ENCODE measurements at regions not wholly inside any gene's neighbourhood (a gene's known extent, or its start where the extent isn't known, plus 50 kb on each side); places are given as distances from the start of the nearest gene placed in this dataset.
"Not testable (repeated sequence)": the region's sequence is repeated elsewhere in the genome, so short reads cannot be mapped to it uniquely, and the experiment has no call there.

DNA sequence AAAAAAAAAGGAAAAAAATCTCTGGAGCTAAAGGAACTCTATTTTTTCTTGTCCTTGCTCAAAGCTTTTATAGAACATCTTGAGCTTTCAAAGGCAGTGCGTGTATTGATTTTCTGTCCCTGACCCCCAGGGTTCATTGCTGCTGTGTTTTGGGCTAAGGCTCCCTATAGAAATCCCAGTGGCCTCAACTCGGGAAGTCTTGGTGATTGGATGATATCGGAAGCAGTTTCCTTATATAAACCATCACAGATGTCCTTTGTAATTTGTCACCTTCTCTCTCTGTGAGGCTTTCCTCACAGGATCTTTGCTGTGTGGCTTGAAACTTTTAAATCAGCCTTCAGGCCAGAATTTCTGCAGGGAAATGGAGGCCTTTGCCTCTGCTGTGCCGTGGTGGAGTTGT is 397.7 kb downstream of the RPS6KC1 start:
- Mint-ChIP-seq H3K4me3 (no peak overlapping the region), H3K27ac (no peak overlapping the region), H3K9me3 (ENCODE audit: low read depth) (no peaks in the 10 kb centered on the region), H3K27me3 (peaks cover 5% of the 10 kb centered on the region), H3K36me3 (no peaks in the 10 kb centered on the region), H3K4me1 (ENCODE audit: low read depth) (no peaks in the 10 kb centered on the region)

DNA sequence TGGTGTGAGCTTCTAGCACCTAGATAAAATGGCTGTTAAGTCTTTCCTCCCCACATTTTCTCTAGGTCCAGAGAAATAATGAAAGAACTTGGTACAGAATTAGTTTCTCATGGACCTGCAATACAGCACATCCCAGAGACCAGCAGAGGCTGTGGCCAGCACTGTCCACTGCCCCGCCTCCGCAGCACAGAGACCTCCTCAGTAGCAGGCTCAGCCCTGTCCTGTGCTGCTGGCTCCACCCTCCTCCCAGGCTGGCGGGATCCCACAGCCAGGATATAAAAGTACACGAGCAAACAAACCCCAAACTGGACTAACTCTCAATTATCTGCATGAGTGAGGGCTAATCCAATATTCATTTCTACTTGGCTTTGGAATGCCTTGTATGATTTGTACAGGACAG is 401.5 kb downstream of the RPS6KC1 start:
- no peaks in the 10 kb centered on the region for H3K9me3 Mint-ChIP-seq (ENCODE audit: low read depth)
- peaks cover 2% of the 10 kb centered on the region for H3K27me3 Mint-ChIP-seq
- H3K4me3 Mint-ChIP-seq: no peak overlapping the region
- H3K4me1 Mint-ChIP-seq (ENCODE audit: low read depth): no peaks in the 10 kb centered on the region
- H3K36me3 Mint-ChIP-seq: no peaks in the 10 kb centered on the region
- H3K27ac Mint-ChIP-seq: no peak overlapping the region

GRCh38 chr1:213457186-213457585 is 406.1 kb downstream of the RPS6KC1 start:
- no peaks in the 10 kb centered on the region for H3K36me3 Mint-ChIP-seq

GRCh38 chr1:213457733-213458132 is 406.7 kb downstream of the RPS6KC1 start:
- H3K9me3 Mint-ChIP-seq (ENCODE audit: low read depth): peaks cover 7% of the 10 kb centered on the region

More at GRCh38 chr1:213457186-213457585, 406.1 kb downstream of the RPS6KC1 start:
- H3K27me3 Mint-ChIP-seq: peaks cover 3% of the 10 kb centered on the region
- H3K9me3 Mint-ChIP-seq (ENCODE audit: low read depth): peaks cover 7% of the 10 kb centered on the region
- H3K4me3 Mint-ChIP-seq: no peak overlapping the region
- H3K4me1 Mint-ChIP-seq (ENCODE audit: low read depth): no peaks in the 10 kb centered on the region
- no peak overlapping the region for H3K27ac Mint-ChIP-seq

DNA sequence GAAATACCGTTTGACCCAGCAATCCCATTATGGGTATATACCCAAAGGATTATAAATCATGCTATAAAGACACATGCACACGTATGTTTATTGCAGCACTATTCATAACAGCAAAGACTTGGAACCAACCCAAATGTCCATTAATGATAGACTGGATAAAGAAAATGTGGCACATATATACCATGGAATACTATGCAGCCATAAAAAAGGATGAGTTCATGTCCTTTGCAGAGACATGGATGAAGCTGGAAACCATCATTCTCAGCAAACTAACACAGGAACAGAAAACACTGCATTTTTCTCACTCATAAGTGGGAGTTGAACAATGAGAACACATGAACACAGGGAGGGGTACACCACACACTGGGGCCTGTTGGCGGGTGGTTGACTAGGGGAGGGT is 411.3 kb downstream of the RPS6KC1 start:
- not testable (repeated sequence) for H3K27ac Mint-ChIP-seq; H3K36me3 Mint-ChIP-seq; H3K9me3 Mint-ChIP-seq (ENCODE audit: low read depth); H3K4me1 Mint-ChIP-seq (ENCODE audit: low read depth); H3K4me3 Mint-ChIP-seq; H3K27me3 Mint-ChIP-seq

More at GRCh38 chr1:213457733-213458132, 406.7 kb downstream of the RPS6KC1 start:
- Mint-ChIP-seq H3K4me1 (ENCODE audit: low read depth) (no peaks in the 10 kb centered on the region), H3K4me3 (no peak overlapping the region), H3K36me3 (no peaks in the 10 kb centered on the region), H3K27me3 (peaks cover 2% of the 10 kb centered on the region), H3K27ac (no peak overlapping the region)

DNA sequence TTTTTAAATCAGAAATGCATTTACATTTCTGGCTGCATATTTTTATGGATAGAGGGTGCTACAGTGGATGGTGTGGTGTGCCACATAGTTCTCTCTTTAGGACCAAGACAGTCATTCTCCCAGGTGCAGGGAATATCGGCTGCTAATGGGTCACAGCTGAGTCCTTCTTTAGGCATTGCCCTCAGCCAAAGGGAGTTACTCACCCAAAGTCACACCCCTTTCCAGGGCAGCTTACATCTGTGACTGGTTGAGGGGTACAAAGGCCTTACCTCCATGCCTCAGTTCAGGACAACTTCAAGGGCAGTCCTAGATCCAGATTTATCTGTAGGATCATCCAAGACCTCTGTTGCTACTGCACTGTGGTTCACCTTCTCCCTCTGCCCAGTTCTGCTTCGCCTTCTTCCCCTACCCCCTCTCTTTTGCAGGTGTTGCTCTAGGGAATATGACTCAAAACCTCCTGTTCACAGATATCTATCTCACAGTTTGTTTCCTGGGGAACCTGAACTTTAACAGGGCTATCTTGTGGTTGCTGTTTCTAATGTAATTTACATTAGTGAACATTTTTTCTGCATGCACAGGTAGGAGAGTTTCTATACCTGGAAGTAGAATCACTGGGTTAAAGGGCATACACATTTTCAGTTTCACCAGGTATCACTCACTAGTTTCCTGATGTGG is 413.9 kb downstream of the RPS6KC1 start:
- Mint-ChIP-seq H3K4me1 (ENCODE audit: low read depth) (no peaks in the 10 kb centered on the region), H3K27me3 (peaks cover 2% of the 10 kb centered on the region)

GRCh38 chr1:213466541-213466940 is 415.5 kb downstream of the RPS6KC1 start:
- no peaks in the 10 kb centered on the region for H3K36me3 Mint-ChIP-seq

More for the DNA sequence above, 413.9 kb downstream of the RPS6KC1 start:
- peaks cover 4% of the 10 kb centered on the region for H3K9me3 Mint-ChIP-seq (ENCODE audit: low read depth)
- no peaks in the 10 kb centered on the region for H3K36me3 Mint-ChIP-seq
- H3K4me3 Mint-ChIP-seq: no peak overlapping the region
- H3K27ac Mint-ChIP-seq: no peak overlapping the region

DNA sequence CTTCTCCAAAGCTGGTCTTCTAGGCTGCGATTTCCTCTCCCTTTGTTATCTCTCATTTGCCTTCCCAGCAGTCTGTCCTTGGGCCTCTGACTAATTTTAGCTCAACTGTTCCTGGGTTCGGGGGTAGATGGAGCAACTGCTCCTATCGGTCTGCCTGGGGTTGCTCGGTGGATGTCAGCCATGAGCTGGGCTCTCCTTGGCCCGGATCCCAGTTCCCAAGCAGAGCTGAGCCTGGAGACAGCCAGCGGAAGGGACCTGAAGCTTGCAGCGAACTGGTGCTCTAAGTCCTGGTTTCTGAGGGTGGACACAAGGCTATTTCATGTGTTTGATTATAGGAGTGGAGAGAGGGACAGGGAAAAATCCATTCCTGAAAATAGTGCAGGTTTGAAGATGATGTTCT is 423.0 kb downstream of the RPS6KC1 start:
- Mint-ChIP-seq H3K27me3 (no peaks in the 10 kb centered on the region), H3K9me3 (ENCODE audit: low read depth) (no peaks in the 10 kb centered on the region), H3K4me1 (ENCODE audit: low read depth) (no peaks in the 10 kb centered on the region), H3K27ac (no peak overlapping the region), H3K4me3 (no peak overlapping the region), H3K36me3 (no peaks in the 10 kb centered on the region)

More at GRCh38 chr1:213466541-213466940, 415.5 kb downstream of the RPS6KC1 start:
- H3K4me3 Mint-ChIP-seq: no peak overlapping the region
- no peaks in the 10 kb centered on the region for H3K4me1 Mint-ChIP-seq (ENCODE audit: low read depth)
- H3K9me3 Mint-ChIP-seq (ENCODE audit: low read depth): peaks cover 4% of the 10 kb centered on the region
- H3K27ac Mint-ChIP-seq: no peak overlapping the region
- H3K27me3 Mint-ChIP-seq: peaks cover 2% of the 10 kb centered on the region

DNA sequence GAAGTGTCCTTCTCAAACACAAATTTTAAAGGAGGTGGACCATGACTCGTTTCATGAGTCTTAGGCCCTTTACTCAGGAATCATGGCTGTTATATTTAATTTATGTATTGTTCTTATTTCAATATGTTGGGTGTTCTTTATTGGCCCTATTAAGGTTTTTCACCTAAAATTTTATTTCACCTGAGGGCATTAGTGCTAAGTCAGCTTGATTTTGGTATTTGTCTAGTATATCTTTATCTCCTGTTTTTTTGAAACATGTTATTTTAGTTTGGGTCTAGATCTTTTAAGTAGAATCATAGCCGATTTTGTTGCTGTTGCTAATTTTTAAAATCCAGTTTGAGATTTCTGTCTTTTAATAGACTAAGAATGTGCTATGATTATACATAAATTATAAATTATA is 430.4 kb downstream of the RPS6KC1 start:
- H3K4me3 Mint-ChIP-seq: no peak overlapping the region
- no peak overlapping the region for H3K27ac Mint-ChIP-seq
- no peaks in the 10 kb centered on the region for H3K9me3 Mint-ChIP-seq (ENCODE audit: low read depth)
- no peaks in the 10 kb centered on the region for H3K4me1 Mint-ChIP-seq (ENCODE audit: low read depth)
- H3K27me3 Mint-ChIP-seq: peaks cover 4% of the 10 kb centered on the region
- no peaks in the 10 kb centered on the region for H3K36me3 Mint-ChIP-seq

- H3K4me1 Mint-ChIP-seq (ENCODE audit: low read depth): no peaks in the 10 kb centered on the region
These were observed 433.3 kb downstream of the RPS6KC1 start for GRCh38 chr1:213484333-213484732.

GRCh38 chr1:213484758-213485157 is 433.7 kb downstream of the RPS6KC1 start:
- Mint-ChIP-seq H3K27ac (no peak overlapping the region), H3K27me3 (peaks cover 10% of the 10 kb centered on the region), H3K36me3 (no peaks in the 10 kb centered on the region), H3K9me3 (ENCODE audit: low read depth) (no peaks in the 10 kb centered on the region), H3K4me1 (ENCODE audit: low read depth) (no peaks in the 10 kb centered on the region), H3K4me3 (no peak overlapping the region)

More at GRCh38 chr1:213484333-213484732, 433.3 kb downstream of the RPS6KC1 start:
- Mint-ChIP-seq H3K36me3 (no peaks in the 10 kb centered on the region), H3K27me3 (peaks cover 10% of the 10 kb centered on the region), H3K4me3 (no peak overlapping the region), H3K27ac (no peak overlapping the region), H3K9me3 (ENCODE audit: low read depth) (no peaks in the 10 kb centered on the region)

- Mint-ChIP-seq H3K4me1 (ENCODE audit: low read depth) (no peaks in the 10 kb centered on the region), H3K36me3 (no peaks in the 10 kb centered on the region), H3K4me3 (no peak overlapping the region), H3K27ac (no peak overlapping the region), H3K27me3 (peaks cover 10% of the 10 kb centered on the region), H3K9me3 (ENCODE audit: low read depth) (no peaks in the 10 kb centered on the region)
These were observed 435.4 kb downstream of the RPS6KC1 start for GRCh38 chr1:213486488-213486887.

GRCh38 chr1:213491468-213491867 is 440.4 kb downstream of the RPS6KC1 start:
- H3K36me3 Mint-ChIP-seq: no peaks in the 10 kb centered on the region
- H3K4me3 Mint-ChIP-seq: no peak overlapping the region
- no peaks in the 10 kb centered on the region for H3K9me3 Mint-ChIP-seq (ENCODE audit: low read depth)
- peaks cover 14% of the 10 kb centered on the region for H3K27me3 Mint-ChIP-seq
- no peaks in the 10 kb centered on the region for H3K4me1 Mint-ChIP-seq (ENCODE audit: low read depth)
- H3K27ac Mint-ChIP-seq: no peak overlapping the region

DNA sequence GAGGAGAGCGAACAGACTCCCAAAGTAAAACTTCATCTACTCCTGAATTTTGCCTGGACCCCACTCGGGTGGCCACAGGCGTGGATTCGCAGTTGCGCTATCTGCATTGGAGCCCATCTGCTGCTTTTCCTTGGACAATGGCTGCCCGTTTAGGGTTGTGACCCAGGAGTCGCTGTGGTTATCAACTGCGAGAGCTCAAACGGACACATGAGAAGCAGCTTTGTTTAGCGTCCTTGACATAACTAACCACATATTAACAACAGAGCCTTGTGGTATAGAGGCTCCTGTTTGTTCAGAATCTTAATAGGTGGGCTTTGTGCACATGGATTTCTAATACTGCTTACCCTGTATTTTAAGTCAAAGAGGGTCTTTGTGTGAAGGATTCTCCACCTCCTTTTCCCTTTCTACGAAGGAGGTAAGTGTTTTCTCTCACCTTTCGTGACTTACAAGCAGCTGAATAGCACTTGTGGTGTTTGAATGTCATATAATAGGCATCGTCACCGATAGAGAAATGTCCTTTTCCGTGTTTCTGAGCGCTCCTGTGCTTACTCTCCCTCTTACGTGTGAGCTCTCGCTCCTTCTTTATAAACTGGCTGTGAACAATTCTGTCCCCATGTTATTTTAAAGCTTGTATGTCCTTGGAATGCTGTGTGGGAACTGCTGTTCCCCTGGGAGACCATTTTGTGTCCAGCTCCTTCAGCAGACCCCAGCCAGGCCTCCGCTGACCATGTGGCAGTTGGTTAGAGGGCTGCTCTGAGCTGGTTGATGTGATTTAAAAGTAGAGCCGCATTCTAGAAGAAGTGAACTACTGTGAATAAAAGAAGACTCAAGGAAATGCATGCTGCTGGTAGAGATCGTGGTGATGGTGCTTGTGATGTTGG is 441.4 kb downstream of the RPS6KC1 start:
- Mint-ChIP-seq H3K4me3 (no peak overlapping the region), H3K4me1 (ENCODE audit: low read depth) (no peaks in the 10 kb centered on the region), H3K9me3 (ENCODE audit: low read depth) (no peaks in the 10 kb centered on the region), H3K27ac (no peak overlapping the region), H3K36me3 (no peaks in the 10 kb centered on the region), H3K27me3 (peaks cover 12% of the 10 kb centered on the region)

DNA sequence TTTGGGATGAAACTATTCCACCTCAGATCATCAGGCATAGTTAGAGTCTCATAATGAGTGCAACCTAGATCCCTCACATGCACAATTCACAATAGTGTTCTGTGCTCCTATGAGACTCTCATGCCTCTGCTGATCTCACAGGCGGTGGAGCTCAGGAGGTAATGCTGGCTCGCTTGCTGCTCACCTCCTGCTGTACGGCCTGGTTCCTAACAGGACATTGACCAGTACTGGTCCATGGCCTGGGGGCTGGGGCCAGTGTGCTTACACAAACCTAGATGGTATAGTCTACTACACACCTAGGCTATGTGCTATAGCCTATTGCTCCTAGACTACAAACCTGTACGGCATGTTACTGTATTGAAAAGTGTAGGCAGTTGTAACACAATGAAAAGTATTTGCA is 448.4 kb downstream of the RPS6KC1 start:
- H3K27ac Mint-ChIP-seq: no peak overlapping the region
- peaks cover 8% of the 10 kb centered on the region for H3K9me3 Mint-ChIP-seq (ENCODE audit: low read depth)
- no peak overlapping the region for H3K4me3 Mint-ChIP-seq
- H3K27me3 Mint-ChIP-seq: no peaks in the 10 kb centered on the region
- no peaks in the 10 kb centered on the region for H3K36me3 Mint-ChIP-seq
- H3K4me1 Mint-ChIP-seq (ENCODE audit: low read depth): no peaks in the 10 kb centered on the region
